Activated CD4-positive, alpha-beta T cell treated with anti-CD3 and anti-CD28 coated beads, Interleukin-2, amount 50 U/mL, for 4 hours (primary cell): ENCODE measurements at regions not wholly inside any gene's neighbourhood (a gene's known extent, or its start where the extent isn't known, plus 50 kb on each side); places are given as distances from the start of the nearest gene placed in this dataset.
A peak's percentile ranks its signal among the peaks of the same experiment; 100 is the strongest.

Experiments used
- DNase-seq, 2 experiments: peaks; one replicate each; pipeline ENCODE4 v3.0.0-alpha.2; 2020

GRCh38 chr13:73997964-73998363 is 136.2 kb downstream of the KLF12 start:
- DNase-seq = no peak

- DNase-seq = no peak
Measured at GRCh38 chr13:73996569-73996968, 137.6 kb downstream of the KLF12 start.

GRCh38 chr13:73995736-73996135 is 138.5 kb downstream of the KLF12 start:
- DNase-seq = no peak

GRCh38 chr13:73993661-73994060 is 140.5 kb downstream of the KLF12 start:
- no peak for DNase-seq

GRCh38 chr13:73991884-73992283 is 142.3 kb downstream of the KLF12 start:
- no peak for DNase-seq

GRCh38 chr13:73991384-73991783 is 142.8 kb downstream of the KLF12 start:
- no peak for DNase-seq

- DNase-seq = no peak
Measured at GRCh38 chr13:73989244-73989843, 144.9 kb downstream of the KLF12 start.

- DNase-seq = no peak
Measured at GRCh38 chr13:73988461-73988860, 145.7 kb downstream of the KLF12 start.

GRCh38 chr13:73987618-73988017 is 146.6 kb downstream of the KLF12 start:
- no peak for DNase-seq

- no peak for DNase-seq
Measured at GRCh38 chr13:73985783-73986182, 148.4 kb downstream of the KLF12 start.

- peak; percentile 78 to 84 for DNase-seq
Measured at GRCh38 chr13:73984949-73985691, 149.1 kb downstream of the KLF12 start.

- no peak for DNase-seq
Measured at GRCh38 chr13:73984201-73984600, 150.0 kb downstream of the KLF12 start.

GRCh38 chr13:73983109-73983508 is 151.1 kb downstream of the KLF12 start:
- DNase-seq = no peak

GRCh38 chr13:73981595-73981994 is 152.6 kb downstream of the KLF12 start:
- no peak for DNase-seq

- DNase-seq = no peak
Measured at GRCh38 chr13:73975767-73976166, 158.4 kb downstream of the KLF12 start.

- no peak for DNase-seq
Measured at GRCh38 chr13:73974051-73974450, 160.2 kb downstream of the KLF12 start.

- DNase-seq = no peak
Measured at GRCh38 chr13:73973156-73973555, 161.0 kb downstream of the KLF12 start.

- no peak for DNase-seq
Measured at GRCh38 chr13:73972545-73972944, 161.7 kb downstream of the KLF12 start.

GRCh38 chr13:73971481-73971880 is 162.7 kb downstream of the KLF12 start:
- no peak for DNase-seq

- no peak for DNase-seq
Measured at GRCh38 chr13:73970421-73971055, 163.7 kb downstream of the KLF12 start.

GRCh38 chr13:73967397-73968165 is 166.6 kb downstream of the KLF12 start:
- DNase-seq = no peak

GRCh38 chr13:73966331-73966730 is 167.9 kb downstream of the KLF12 start:
- no peak for DNase-seq

- no peak for DNase-seq
Measured at GRCh38 chr13:73962284-73962683, 171.9 kb downstream of the KLF12 start.
